PC-9 (cell line): ENCODE measurements at regions not wholly inside any gene's neighbourhood (a gene's known extent, or its start where the extent isn't known, plus 50 kb on each side); places are given as distances from the start of the nearest gene placed in this dataset.

ENCODE experiments used
- BruUV-seq: library from RNA; stranded (reverse); fragments of 400-500 nt; replicated peaks from 2 replicates; lab custom pipeline; 2021; lab: Mats Ljungman, UMichigan
- CTCF ChIA-PET: fragments of 300-600 bp; sonication (Branson Sonifier 250); formaldehyde crosslinking; loops from one replicate; lab custom pipeline; 2022; ENCODE audit warnings: antibody characterized with exemption; lab: Charles Lee
- POLR2A ChIA-PET: fragments of 300-600 bp; sonication (Branson Sonifier 250); formaldehyde crosslinking; loops from one replicate; lab custom pipeline; 2022; ENCODE audit warnings: antibody characterized with exemption; ENCODE audit not compliant: unreplicated experiment; lab: Charles Lee
- DNase-seq, 2 experiments: peaks; one replicate each; pipeline versions ENCODE4 v3.0.0 to v3.0.0-alpha.2; 2015 to 2022; ENCODE audit warnings: mixed read lengths in 1 of 2
- H2AFZ ChIP-seq: fragments of 200-600 bp; sonication (generic); 2 replicates; pipeline ENCODE4 v1.8.1; 2017; ENCODE audit warnings: antibody characterized with exemption
- H3F3A ChIP-seq: fragments of 200-600 bp; sonication (generic); 2 replicates; pipeline ENCODE4 v1.8.1; 2017; ENCODE audit warnings: antibody characterized with exemption, mild to moderate bottlenecking, low read depth; ENCODE audit not compliant: insufficient read depth
- H3K27ac ChIP-seq: fragments of 200-600 bp; sonication (generic); 2 replicates; pipeline ENCODE4 v1.6.1; 2016; ENCODE audit warnings: mixed run types
- H3K27me3 ChIP-seq: fragments of 200-600 bp; sonication (generic); 2 replicates; pipeline ENCODE4 v1.6.1; 2016; ENCODE audit warnings: low read depth, mixed run types; ENCODE audit not compliant: insufficient read depth
- H3K36me3 ChIP-seq: fragments of 200-600 bp; sonication (generic); 2 replicates; pipeline ENCODE4 v1.6.1; 2016; ENCODE audit warnings: low read depth, mixed run types
- H3K4me1 ChIP-seq: fragments of 200-600 bp; sonication (generic); replicated peaks from 2 replicates; pipeline ENCODE4 v1.6.1; 2016; ENCODE audit warnings: mixed run types; ENCODE audit not compliant: insufficient read depth
- H3K4me2 ChIP-seq: fragments of 200-600 bp; sonication (generic); 2 replicates; pipeline ENCODE4 v1.6.1; 2017; ENCODE audit warnings: mixed run types
- H3K4me3 ChIP-seq: fragments of 200-600 bp; sonication (generic); 2 replicates; pipeline ENCODE4 v1.6.1; 2016; ENCODE audit warnings: mixed run types
- H3K79me2 ChIP-seq: fragments of 200-600 bp; sonication (generic); 2 replicates; pipeline ENCODE4 v1.6.1; 2017; ENCODE audit warnings: low read depth, mixed run types
- H3K9me2 ChIP-seq: fragments of 200-600 bp; sonication (generic); 2 replicates; pipeline ENCODE4 v1.8.1; 2017; ENCODE audit warnings: mild to moderate bottlenecking; ENCODE audit not compliant: insufficient read depth
- H3K9me3 ChIP-seq: fragments of 200-600 bp; sonication (generic); 2 replicates; pipeline ENCODE4 v1.8.1; 2016; ENCODE audit warnings: low read depth; ENCODE audit not compliant: insufficient read depth
- H4K20me1 ChIP-seq: fragments of 200-600 bp; sonication (generic); 2 replicates; pipeline ENCODE4 v1.8.1; 2017; ENCODE audit not compliant: insufficient read depth
- EZH2 ChIP-seq: fragments of 200-600 bp; sonication (generic); IDR thresholded peaks from 2 replicates; pipeline ENCODE4 v1.8.0; 2017; ENCODE audit warnings: antibody characterized with exemption, low read depth
- intact Hi-C: fragments of 100-400 bp; cut with micrococcal nuclease; formaldehyde crosslinking; loops from one replicate; pipeline ENCODE4 v1.10.0; 2022; ENCODE audit not compliant: unreplicated experiment
- TF ChIP-seq, protein P1 (sequence below): fragments of 200-600 bp; sonication (generic); conservative IDR thresholded peaks from 2 replicates; pipeline ENCODE4 v1.6.1; 2017; ENCODE audit warnings: mixed run types, antibody characterized with exemption, mild to moderate bottlenecking, moderate library complexity

GRCh38 chr15:95763426-95763825, 567.1 kb upstream of the NR2F2 start:
- TF ChIP-seq, protein P1, sequence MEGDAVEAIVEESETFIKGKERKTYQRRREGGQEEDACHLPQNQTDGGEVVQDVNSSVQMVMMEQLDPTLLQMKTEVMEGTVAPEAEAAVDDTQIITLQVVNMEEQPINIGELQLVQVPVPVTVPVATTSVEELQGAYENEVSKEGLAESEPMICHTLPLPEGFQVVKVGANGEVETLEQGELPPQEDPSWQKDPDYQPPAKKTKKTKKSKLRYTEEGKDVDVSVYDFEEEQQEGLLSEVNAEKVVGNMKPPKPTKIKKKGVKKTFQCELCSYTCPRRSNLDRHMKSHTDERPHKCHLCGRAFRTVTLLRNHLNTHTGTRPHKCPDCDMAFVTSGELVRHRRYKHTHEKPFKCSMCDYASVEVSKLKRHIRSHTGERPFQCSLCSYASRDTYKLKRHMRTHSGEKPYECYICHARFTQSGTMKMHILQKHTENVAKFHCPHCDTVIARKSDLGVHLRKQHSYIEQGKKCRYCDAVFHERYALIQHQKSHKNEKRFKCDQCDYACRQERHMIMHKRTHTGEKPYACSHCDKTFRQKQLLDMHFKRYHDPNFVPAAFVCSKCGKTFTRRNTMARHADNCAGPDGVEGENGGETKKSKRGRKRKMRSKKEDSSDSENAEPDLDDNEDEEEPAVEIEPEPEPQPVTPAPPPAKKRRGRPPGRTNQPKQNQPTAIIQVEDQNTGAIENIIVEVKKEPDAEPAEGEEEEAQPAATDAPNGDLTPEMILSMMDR, result no peak
- TF ChIP-seq EZH2, result no peak

DNA sequence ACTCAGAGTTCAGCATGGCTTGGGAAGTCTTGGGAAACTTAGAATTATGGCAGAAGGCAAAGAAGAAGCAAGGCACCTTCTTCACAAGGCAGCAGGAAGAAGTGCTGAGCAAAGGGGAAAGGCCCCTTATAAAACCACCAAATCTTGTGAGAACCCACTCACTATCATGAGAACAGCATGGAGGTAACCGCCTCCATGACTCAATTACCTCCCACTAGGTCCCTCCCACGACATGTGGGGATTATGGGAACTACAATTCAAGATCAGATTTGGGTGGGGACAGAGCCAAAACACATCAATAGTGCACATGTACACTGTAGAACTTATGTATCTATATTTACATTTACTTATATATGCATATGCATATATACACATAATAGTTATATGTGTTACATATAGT, 565.3 kb upstream of the NR2F2 start:
- no peaks in the 10 kb centered on the region for H3K4me1 ChIP-seq
- no peaks in the 10 kb centered on the region for H3K79me2 ChIP-seq
- ChIA-PET POLR2A (no interaction called here), CTCF (no interaction called here)
- no peak overlapping the region for H3K27ac ChIP-seq
- H3K27me3 ChIP-seq, result no peaks in the 10 kb centered on the region
- H4K20me1 ChIP-seq, result no peaks in the 10 kb centered on the region
- no peak overlapping the region for H3K4me3 ChIP-seq
- no peaks in the 10 kb centered on the region for H3K36me3 ChIP-seq
- no peak overlapping the region for H3K4me2 ChIP-seq
- H2AFZ ChIP-seq, result no peak overlapping the region
- intact Hi-C loops, result loop anchor here (10.0 kb wide), 1 partner anchor 50 kb away; no protein-coding TSS in a partner anchor
- TF ChIP-seq EZH2, result no peak
- TF ChIP-seq, protein P1, result no peak
- no peaks in the 10 kb centered on the region for H3F3A ChIP-seq
- H3K9me2 ChIP-seq, result no peaks in the 10 kb centered on the region
- no TSS peak for BruUV-seq
- no peak for DNase-seq
- H3K9me3 ChIP-seq, result peaks cover 3% of the 10 kb centered on the region; the same call in 1 of the 2 replicates

More at GRCh38 chr15:95763426-95763825, 567.1 kb upstream of the NR2F2 start:
- no TSS peak for BruUV-seq
- H3K79me2 ChIP-seq, result no peaks in the 10 kb centered on the region
- H3K4me3 ChIP-seq, result no peak overlapping the region
- no peak overlapping the region for H2AFZ ChIP-seq
- no peak for DNase-seq
- no peak overlapping the region for H3K27ac ChIP-seq
- H4K20me1 ChIP-seq, result no peaks in the 10 kb centered on the region
- ChIA-PET CTCF (no interaction called here), POLR2A (no interaction called here)
- H3K36me3 ChIP-seq, result no peaks in the 10 kb centered on the region
- H3K4me1 ChIP-seq, result no peaks in the 10 kb centered on the region
- H3K4me2 ChIP-seq, result no peak overlapping the region
- H3F3A ChIP-seq, result no peaks in the 10 kb centered on the region
- H3K9me2 ChIP-seq, result no peaks in the 10 kb centered on the region
- H3K9me3 ChIP-seq, result peaks cover 3% of the 10 kb centered on the region; the same call in 1 of the 2 replicates
- intact Hi-C loops, result loop anchor here (5.0 to 10.0 kb wide), 2 partner anchors 49 to 564 kb away; no protein-coding TSS in a partner anchor
- no peaks in the 10 kb centered on the region for H3K27me3 ChIP-seq

- Histone ChIP-seq H3K9me2 (peaks cover 3% of the 10 kb centered on the region; the same call in 1 of the 2 replicates), H3K4me2 (no peak overlapping the region), H2AFZ (no peak overlapping the region), H3K27ac (no peak overlapping the region), H3K27me3 (no peaks in the 10 kb centered on the region), H4K20me1 (no peaks in the 10 kb centered on the region), H3K4me3 (no peak overlapping the region), H3K9me3 (0 out of 2 replicates have a peak, but pooled peaks cover 3% of the 10 kb centered on the region), H3K79me2 (no peaks in the 10 kb centered on the region), H3K4me1 (no peaks in the 10 kb centered on the region; the same call in 1 of the 2 replicates), H3K36me3 (no peaks in the 10 kb centered on the region), H3F3A (no peaks in the 10 kb centered on the region)
- ChIA-PET POLR2A (no interaction called here), CTCF (no interaction called here)
- no peak for TF ChIP-seq EZH2
- TF ChIP-seq, protein P1, result no peak
- intact Hi-C loops, result loop anchor here (1.0 to 10.0 kb wide), 2 partner anchors 142 to 285 kb away; no protein-coding TSS in a partner anchor
- no TSS peak for BruUV-seq
- peak; percentile 56 to 63 for DNase-seq
These were observed 560.3 kb upstream of the NR2F2 start for GRCh38 chr15:95770196-95770595.
